Pons (tissue), 1 donor: ENCODE measurements at regions not wholly inside any gene's neighbourhood (a gene's known extent, or its start where the extent isn't known, plus 50 kb on each side); places are given as distances from the start of the nearest gene placed in this dataset.

Source experiments
- DNase-seq: peaks from one replicate; pipeline ENCODE4 v3.0.0-alpha.2; 2016; ENCODE audit warnings: low spot score

GRCh38 chr9:82552784-82553183 is 510.2 kb downstream of the RASEF start:
- no peak for DNase-seq

- DNase-seq: no peak
These were observed 509.1 kb downstream of the RASEF start for GRCh38 chr9:82553654-82554366.

DNA sequence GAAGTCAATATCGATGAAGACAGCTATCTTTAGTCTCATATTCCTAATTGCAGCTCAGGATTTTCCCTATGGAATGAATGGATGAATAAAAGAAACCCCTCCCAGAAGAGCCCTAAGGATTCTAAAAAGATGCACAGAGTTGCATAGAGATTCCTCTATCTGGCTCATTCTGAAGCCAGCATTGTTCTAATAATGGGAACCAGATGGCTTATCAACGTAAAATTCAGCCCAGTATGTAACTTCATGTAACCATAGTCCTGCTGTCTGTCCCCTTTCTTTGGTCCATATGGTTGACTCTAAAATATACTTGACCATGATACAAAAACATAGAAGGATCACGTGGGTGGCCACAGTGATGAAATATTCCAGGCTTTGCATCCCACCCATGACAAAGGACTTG is 508.6 kb downstream of the RASEF start:
- no peak for DNase-seq

DNA sequence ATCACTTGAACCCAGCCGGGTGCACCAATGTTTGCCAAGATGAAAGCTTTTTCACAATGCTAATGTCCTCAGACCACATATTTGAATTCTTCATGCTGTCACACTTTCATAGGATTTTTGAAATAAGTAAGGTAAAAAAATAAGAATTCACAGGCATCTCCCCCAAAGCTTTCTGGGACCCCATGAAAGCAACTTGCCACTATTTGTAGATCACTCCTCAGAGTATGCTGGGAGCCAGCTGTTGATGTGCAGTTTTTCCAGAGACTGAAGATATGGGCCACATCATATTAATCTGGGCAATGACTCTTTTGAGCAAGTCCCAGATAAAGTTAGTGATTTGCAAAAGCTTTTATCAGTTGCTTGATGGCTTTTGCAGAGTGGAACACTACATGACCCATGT is 507.9 kb downstream of the RASEF start:
- no peak for DNase-seq

- no peak for DNase-seq
These were observed 507.4 kb downstream of the RASEF start for GRCh38 chr9:82555431-82556051.

- no peak for DNase-seq
These were observed 504.6 kb downstream of the RASEF start for GRCh38 chr9:82558346-82558745.

GRCh38 chr9:82558855-82559630 is 503.9 kb downstream of the RASEF start:
- DNase-seq: no peak

DNA sequence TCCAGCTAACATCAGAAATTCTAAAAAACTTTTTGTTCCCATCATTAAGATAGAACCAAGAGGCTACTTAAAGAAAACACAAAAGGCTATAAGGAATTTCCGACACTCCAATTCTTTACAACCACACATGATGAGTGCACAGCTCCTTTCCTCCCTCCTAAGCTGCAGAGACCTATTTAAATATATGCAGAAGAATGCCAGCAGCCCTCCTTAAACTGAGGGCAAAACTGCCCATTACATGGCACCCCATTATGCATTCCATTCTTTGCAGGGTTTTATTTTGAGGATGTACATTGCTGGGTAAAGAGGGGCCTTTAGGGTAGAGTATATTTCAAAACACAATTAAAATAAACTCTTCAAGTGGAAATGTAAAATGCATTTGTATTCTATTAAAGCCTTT is 502.9 kb downstream of the RASEF start:
- no peak for DNase-seq

GRCh38 chr9:82560457-82560904 is 502.5 kb downstream of the RASEF start:
- DNase-seq: no peak

DNA sequence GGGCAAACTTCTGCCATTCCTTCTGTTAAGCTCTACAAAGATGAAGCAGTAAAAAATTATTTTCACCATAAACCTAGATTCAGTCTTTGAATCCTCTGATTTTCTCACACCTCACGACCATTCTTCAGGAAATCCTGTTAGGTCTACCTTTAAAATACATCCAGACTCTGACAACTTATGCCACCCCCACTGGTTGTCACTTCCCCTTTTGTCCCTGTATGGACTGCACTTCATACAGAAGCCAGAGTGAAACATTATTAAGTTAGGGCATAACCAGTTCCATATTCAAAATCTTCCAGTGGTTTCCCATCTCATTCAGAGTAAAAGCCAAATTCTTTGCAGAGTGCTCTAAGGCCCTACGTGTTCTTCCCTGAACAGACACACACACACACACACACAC is 499.8 kb downstream of the RASEF start:
- DNase-seq: no peak

DNA sequence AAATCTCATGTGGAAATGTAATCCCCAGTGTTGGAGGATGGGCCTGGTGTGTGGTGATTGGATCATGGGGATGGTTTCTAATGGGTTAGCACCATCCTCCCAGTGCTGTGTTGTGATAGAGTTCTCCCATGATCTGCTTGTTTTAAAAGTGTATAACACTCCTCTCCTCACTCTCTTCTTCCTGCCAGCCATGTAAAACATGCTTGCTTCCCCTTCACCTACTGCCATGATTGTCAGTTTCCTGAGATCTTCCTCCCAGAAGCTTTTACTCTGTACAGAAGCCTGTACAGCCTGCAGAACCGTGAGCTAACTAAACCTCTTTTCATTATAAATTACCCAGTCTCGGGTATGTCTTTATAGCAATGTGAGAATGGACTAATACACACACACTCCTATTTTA is 499.1 kb downstream of the RASEF start:
- DNase-seq: no peak

DNA sequence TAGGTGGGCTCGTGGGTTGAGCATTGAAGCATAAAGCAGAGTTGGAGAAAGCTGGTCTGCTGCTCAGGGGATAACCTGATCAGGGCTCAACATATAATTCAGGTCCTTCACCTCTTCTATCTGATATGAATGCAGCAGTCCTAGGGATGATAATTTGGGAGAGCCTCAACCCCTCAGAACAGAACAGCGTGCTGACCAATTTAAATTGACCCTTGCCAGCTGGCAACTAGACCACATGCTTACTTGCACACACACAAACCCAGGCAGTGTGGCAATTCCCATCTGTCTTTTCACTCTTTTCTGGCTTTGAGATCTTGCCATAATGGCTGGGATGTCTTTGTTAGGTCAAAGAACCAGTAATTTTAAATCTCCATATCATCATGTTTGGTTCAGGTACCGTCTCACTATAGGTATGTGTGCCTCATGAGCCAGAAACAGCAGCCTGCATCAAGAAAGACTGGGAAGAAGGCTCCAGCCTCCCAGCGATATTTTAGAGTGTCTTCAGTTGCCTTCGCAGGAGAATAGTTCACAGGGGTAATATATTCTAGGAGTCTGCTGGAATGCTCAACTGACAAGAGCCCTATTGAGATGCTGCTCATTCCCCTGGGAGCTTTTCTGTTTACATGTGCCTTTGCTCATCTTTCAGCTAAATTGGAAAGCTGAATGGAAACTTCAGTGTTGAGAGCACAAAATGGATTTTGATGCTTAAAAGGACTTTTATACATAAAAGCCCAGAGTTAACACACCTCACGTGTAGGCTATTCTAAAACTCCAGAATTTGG is 497.6 kb downstream of the RASEF start:
- DNase-seq: no peak

- no peak for DNase-seq
These were observed 495.0 kb downstream of the RASEF start for GRCh38 chr9:82567953-82568352.

- DNase-seq: no peak
These were observed 492.7 kb downstream of the RASEF start for GRCh38 chr9:82570226-82570625.

- DNase-seq: no peak
These were observed 491.4 kb downstream of the RASEF start for GRCh38 chr9:82571540-82571939.

GRCh38 chr9:82572146-82572545 is 490.8 kb downstream of the RASEF start:
- no peak for DNase-seq

DNA sequence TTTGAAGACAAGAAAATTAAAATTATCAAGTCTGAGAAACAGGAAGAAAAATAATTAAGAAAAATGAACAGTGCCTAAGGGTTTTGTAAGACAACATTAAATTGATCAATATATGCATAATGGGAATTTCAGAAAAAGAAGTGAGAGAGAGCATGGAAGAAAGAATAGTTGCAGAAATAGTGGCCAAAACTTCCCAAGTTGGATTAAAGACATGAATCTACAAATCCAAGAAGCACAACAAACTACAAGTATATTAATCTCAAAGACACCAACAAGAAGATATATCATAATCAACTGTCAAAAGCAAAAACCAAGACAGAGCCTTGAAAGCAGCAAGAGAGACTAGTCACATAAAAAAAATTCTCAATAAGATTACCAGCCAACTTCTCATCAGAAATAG is 488.0 kb downstream of the RASEF start:
- DNase-seq: no peak

GRCh38 chr9:82580921-82581320 is 482.0 kb downstream of the RASEF start:
- DNase-seq: no peak

DNA sequence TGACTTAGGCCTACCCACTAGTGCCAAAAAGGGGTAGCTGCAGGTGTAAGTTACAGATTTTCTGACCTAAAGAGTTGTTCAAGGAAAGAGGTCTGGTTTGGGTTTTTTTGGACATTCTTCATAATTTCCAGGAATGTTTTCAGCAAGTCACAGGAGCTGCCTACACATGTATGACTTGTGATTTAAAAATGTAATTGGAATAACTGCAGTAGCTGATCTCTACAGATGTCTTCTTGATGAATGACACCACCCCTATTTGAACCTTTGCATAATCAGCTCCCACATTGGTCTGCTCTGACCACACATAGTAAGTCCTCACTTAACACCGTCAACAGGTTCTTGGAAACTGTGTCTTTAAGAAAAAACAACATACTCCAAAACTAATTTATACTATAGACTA is 481.4 kb downstream of the RASEF start:
- no peak for DNase-seq

GRCh38 chr9:82581935-82582334 is 481.0 kb downstream of the RASEF start:
- DNase-seq: no peak

DNA sequence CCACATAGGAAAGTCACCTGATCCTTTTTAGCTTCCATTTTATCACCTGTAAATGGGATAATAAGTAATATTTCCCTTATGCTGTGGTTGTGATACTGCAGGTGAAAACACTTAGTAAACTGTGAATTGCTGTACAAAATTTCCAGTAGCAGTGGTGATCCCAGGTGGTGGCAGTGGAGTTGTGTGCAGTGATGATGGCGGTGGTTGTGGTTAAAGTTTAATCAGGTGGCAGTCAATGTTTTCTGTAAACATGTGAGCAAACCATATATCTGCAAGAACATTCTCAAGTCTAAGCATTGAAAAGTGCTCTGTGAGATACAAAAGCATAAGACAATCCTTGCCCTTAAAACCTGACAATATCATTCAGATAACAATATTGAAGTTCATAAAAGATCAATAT is 480.2 kb downstream of the RASEF start:
- no peak for DNase-seq

GRCh38 chr9:82583524-82583923 is 479.4 kb downstream of the RASEF start:
- DNase-seq: no peak
